HL-60 (cell line): ENCODE measurements at regions not wholly inside any gene's neighbourhood (a gene's known extent, or its start where the extent isn't known, plus 50 kb on each side); places are given as distances from the start of the nearest gene placed in this dataset.

Source experiments
- DNase-seq, 2 experiments: peaks; one replicate each; pipeline ENCODE4 v3.0.0-alpha.2; 2010 to 2020; ENCODE audit warnings: low read depth in 1 of 2, low spot score in 1 of 2
- H3K27ac ChIP-seq: fragments of 250-450 bp; sonication (Bioruptor Pico); replicated peaks from 2 replicates; pipeline ENCODE4 v1.5.1; 2020; ENCODE audit warnings: mild to moderate bottlenecking, moderate library complexity
- H3K27me3 ChIP-seq: fragments of 250-450 bp; sonication (Bioruptor Pico); 2 replicates; pipeline ENCODE4 v1.5.1; 2021; ENCODE audit warnings: mild to moderate bottlenecking, moderate library complexity; ENCODE audit not compliant: insufficient read depth, poor library complexity, severe bottlenecking
- H3K4me3 ChIP-seq: replicated peaks from 2 replicates; pipeline ENCODE4 v1.5.1; 2011; ENCODE audit warnings: mild to moderate bottlenecking, control low read depth, low read length; ENCODE audit not compliant: insufficient read depth
- GABPA ChIP-seq: IDR thresholded peaks from 2 replicates; pipeline ENCODE4 v1.6.1; 2012; ENCODE audit warnings: low read depth
- POLR2AphosphoS5 ChIP-seq: IDR thresholded peaks from 2 replicates; pipeline ENCODE4 v1.6.1; 2012; ENCODE audit warnings: low read depth
- SPI1 ChIP-seq: IDR thresholded peaks from 2 replicates; pipeline ENCODE4 v1.6.1; 2012; ENCODE audit warnings: low read depth, mild to moderate bottlenecking, borderline replicate concordance
- TF ChIP-seq, protein P1 (sequence below): IDR thresholded peaks from one replicate; pipeline ENCODE4 v1.5.1; 2011; ENCODE audit warnings: low read length, control low read depth, inconsistent platforms; ENCODE audit not compliant: insufficient read depth
- TF ChIP-seq, protein P2 (sequence below): IDR thresholded peaks from 2 replicates; pipeline ENCODE4 v1.6.1; 2012; ENCODE audit warnings: low read depth; ENCODE audit not compliant: insufficient replicate concordance

DNA sequence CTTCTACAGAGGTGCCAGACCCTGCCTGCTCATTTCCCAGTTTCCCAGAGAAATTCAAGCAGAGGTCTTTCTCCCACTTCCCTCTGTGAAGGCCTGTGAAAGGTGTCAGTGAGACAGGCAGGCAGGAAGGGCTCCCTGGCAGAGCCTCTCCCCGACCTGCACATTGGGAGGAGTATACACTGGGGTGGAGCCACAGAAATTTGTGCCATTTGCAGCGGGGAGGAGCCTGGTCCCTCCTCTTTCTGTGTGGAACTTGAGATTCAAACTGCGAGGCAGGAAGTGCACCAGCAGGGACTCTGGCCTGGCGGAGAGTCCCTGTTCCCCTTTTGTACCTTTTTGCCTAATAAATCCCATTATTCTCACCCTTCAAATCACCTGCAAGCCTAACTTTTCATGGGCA lies 54.6 kb upstream of the OPN4 start:
- TF ChIP-seq, protein P1, sequence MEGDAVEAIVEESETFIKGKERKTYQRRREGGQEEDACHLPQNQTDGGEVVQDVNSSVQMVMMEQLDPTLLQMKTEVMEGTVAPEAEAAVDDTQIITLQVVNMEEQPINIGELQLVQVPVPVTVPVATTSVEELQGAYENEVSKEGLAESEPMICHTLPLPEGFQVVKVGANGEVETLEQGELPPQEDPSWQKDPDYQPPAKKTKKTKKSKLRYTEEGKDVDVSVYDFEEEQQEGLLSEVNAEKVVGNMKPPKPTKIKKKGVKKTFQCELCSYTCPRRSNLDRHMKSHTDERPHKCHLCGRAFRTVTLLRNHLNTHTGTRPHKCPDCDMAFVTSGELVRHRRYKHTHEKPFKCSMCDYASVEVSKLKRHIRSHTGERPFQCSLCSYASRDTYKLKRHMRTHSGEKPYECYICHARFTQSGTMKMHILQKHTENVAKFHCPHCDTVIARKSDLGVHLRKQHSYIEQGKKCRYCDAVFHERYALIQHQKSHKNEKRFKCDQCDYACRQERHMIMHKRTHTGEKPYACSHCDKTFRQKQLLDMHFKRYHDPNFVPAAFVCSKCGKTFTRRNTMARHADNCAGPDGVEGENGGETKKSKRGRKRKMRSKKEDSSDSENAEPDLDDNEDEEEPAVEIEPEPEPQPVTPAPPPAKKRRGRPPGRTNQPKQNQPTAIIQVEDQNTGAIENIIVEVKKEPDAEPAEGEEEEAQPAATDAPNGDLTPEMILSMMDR: no peak
- TF ChIP-seq POLR2AphosphoS5 (no peak), SPI1 (peak; percentile 86)
- no peak overlapping the region for H3K27ac ChIP-seq
- H3K27me3 ChIP-seq: no peaks in the 10 kb centered on the region
- peak; percentile 23 to 65 for DNase-seq
- H3K4me3 ChIP-seq: no peak overlapping the region

DNA sequence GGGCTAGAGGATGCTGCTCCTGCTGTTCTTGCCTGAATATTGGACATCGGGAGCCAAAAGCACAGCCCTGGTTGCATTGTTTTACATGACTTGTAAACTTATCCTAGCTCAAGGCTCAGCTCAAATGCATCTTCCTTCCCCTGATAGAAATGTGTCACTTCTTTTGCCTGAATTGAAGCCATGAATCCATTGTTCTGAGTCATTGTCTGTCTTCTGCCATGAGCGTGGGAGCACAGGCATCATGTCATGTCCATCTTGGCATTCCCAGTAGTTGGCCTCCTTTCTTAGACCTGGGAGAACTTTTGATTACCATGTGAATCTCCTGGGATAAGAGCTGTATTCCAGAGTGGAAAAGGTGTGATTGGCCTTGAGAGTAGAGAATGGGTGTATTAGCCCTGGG lies 54.1 kb upstream of the OPN4 start:
- Histone ChIP-seq H3K27ac (no peak overlapping the region), H3K27me3 (no peaks in the 10 kb centered on the region), H3K4me3 (no peak overlapping the region)
- TF ChIP-seq, protein P2, sequence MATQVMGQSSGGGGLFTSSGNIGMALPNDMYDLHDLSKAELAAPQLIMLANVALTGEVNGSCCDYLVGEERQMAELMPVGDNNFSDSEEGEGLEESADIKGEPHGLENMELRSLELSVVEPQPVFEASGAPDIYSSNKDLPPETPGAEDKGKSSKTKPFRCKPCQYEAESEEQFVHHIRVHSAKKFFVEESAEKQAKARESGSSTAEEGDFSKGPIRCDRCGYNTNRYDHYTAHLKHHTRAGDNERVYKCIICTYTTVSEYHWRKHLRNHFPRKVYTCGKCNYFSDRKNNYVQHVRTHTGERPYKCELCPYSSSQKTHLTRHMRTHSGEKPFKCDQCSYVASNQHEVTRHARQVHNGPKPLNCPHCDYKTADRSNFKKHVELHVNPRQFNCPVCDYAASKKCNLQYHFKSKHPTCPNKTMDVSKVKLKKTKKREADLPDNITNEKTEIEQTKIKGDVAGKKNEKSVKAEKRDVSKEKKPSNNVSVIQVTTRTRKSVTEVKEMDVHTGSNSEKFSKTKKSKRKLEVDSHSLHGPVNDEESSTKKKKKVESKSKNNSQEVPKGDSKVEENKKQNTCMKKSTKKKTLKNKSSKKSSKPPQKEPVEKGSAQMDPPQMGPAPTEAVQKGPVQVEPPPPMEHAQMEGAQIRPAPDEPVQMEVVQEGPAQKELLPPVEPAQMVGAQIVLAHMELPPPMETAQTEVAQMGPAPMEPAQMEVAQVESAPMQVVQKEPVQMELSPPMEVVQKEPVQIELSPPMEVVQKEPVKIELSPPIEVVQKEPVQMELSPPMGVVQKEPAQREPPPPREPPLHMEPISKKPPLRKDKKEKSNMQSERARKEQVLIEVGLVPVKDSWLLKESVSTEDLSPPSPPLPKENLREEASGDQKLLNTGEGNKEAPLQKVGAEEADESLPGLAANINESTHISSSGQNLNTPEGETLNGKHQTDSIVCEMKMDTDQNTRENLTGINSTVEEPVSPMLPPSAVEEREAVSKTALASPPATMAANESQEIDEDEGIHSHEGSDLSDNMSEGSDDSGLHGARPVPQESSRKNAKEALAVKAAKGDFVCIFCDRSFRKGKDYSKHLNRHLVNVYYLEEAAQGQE: no peak
- TF ChIP-seq POLR2AphosphoS5: no peak
- TF ChIP-seq, protein P1: no peak
- no peak for TF ChIP-seq SPI1
- TF ChIP-seq GABPA: no peak
- no peak for DNase-seq

DNA sequence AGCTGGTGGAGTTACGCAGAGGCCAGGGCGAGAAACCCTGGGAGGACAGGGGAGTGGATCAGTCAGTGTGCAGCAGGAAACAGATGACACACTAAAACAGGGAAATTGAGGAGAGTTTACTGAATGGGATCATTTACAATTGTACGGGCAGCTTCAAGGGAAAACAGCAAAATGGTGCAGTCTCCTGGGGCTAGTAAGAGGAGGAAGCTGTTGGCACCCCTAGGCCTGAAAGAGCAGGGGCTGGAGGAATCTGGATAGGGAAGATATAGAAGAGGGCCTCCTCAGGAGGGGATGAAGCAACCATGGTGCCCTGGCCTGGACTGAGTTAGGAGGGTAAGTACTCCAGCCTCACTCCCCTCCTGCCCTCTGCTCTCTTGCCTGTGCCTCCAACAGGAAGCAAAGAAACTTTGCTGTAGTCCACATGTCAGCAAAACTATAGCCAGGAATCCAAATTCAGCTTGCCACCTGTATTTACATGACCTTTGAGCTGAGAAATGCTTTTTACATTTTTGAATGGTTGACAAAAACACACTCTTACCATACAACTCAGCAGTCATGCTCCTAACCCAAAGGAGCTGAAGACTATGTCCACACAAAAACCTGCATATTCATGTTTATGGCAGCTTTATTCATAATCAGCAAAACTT lies 52.3 kb upstream of the OPN4 start:
- H3K4me3 ChIP-seq: no peak overlapping the region
- TF ChIP-seq, protein P2: no peak
- TF ChIP-seq POLR2AphosphoS5: no peak
- TF ChIP-seq, protein P1: no peak
- H3K27me3 ChIP-seq: no peaks in the 10 kb centered on the region
- no peak for DNase-seq
- no peak overlapping the region for H3K27ac ChIP-seq

DNA sequence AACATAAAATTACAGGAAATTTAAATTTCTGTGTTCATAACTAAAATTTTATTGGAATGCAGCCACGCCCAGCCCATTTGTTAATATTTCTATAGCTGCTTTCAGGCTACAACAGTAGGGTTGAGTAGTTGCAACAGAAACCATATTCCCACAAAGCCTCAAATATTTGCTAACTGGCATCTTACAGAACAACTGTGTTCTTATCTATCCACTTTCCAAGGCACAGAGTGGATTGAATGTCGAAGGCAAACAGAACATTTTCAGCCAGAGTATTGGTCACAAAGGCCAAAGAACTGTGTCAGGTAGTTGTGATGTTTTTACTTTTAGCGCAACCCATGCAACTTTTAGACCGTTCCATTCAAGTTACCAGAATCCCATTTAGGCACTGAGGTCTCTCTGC lies 51.1 kb upstream of the OPN4 start:
- Histone ChIP-seq H3K27ac (no peak overlapping the region), H3K4me3 (no peak overlapping the region), H3K27me3 (no peaks in the 10 kb centered on the region)
- no peak for DNase-seq
- TF ChIP-seq, protein P1: no peak
- TF ChIP-seq, protein P2: no peak
- no peak for TF ChIP-seq SPI1
- no peak for TF ChIP-seq POLR2AphosphoS5
- TF ChIP-seq GABPA: no peak
